GM12892 (cell line): ENCODE measurements at regions not wholly inside any gene's neighbourhood (a gene's known extent, or its start where the extent isn't known, plus 50 kb on each side); places are given as distances from the start of the nearest gene placed in this dataset.

Experiments
- POLR2A ChIP-seq: IDR thresholded peaks from 2 replicates; pipeline ENCODE4 v1.6.1; 2011; ENCODE audit warnings: low read depth, low read length, control low read depth
- POLR2AphosphoS5 ChIP-seq: IDR thresholded peaks from 2 replicates; pipeline ENCODE4 v1.6.1; 2011; ENCODE audit warnings: low read depth, low read length, control low read depth

DNA sequence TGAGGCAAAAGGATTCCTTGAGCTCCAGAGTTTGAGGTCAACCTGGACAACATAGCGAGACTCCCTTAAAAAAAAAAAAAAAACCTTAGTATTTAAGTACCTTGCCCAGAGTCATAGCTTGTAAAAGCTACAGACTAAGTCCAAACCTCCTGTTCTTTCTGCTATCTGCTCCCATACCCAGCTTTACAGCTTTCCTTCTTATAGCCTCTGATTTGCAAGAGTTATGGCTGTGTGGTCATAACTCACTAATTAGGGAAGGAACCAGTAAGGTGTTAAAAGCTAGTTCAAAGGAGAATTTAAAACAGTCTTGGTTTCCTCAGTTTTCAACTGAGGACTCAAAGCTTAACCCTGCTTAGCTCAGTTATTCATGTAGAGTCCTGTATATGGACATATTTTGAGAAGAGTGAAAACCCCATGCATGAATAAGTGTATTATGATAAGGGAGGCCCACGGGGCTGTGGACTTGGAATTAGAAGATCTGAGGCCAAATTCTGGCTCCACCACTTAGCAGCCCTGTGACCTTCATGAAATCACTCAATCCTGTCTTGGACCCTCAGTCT lies 135.5 kb upstream of the SMAD3 start:
- no peak for TF ChIP-seq POLR2A
- TF ChIP-seq POLR2AphosphoS5, result no peak
